ENCODE measurements at regions not wholly inside any gene's neighbourhood (a gene's known extent, or its start where the extent isn't known, plus 50 kb on each side); places are given as distances from the start of the nearest gene placed in this dataset.

DNA sequence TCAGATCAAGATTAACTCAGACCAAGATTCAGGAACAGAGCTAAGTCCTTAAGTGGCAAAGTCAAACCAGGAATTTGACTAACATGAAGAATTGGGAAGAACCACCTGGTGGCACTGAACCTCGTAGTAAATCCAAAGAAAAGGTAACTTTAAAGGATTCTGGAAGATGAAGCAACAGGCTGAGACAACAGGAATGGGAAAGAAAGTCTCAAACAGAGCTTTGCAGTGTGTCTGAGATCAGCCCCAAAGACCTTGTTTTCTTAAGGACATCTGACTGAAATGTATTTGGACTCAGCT, 126.1 kb downstream of the ASB9 start:
- H3K27ac ChIP-seq (replicated peaks in 1 of 4), result no peak overlapping the region
- H3K36me3 ChIP-seq, result no peaks in the 10 kb centered on the region
- H3K4me3 ChIP-seq, result no peak overlapping the region
- DNase-seq (ENCODE audit: extremely low spot score), result no peak
- WGBS, result 52% methylated on average over 1 of the region's 1 CpG
- no peak for TF ChIP-seq POLR2AphosphoS5 (IDR thresholded peaks at IDR 0.05)
- TF ChIP-seq, protein P1, sequence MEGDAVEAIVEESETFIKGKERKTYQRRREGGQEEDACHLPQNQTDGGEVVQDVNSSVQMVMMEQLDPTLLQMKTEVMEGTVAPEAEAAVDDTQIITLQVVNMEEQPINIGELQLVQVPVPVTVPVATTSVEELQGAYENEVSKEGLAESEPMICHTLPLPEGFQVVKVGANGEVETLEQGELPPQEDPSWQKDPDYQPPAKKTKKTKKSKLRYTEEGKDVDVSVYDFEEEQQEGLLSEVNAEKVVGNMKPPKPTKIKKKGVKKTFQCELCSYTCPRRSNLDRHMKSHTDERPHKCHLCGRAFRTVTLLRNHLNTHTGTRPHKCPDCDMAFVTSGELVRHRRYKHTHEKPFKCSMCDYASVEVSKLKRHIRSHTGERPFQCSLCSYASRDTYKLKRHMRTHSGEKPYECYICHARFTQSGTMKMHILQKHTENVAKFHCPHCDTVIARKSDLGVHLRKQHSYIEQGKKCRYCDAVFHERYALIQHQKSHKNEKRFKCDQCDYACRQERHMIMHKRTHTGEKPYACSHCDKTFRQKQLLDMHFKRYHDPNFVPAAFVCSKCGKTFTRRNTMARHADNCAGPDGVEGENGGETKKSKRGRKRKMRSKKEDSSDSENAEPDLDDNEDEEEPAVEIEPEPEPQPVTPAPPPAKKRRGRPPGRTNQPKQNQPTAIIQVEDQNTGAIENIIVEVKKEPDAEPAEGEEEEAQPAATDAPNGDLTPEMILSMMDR (IDR thresholded peaks at IDR 0.05), result no peak
- TF ChIP-seq POLR2A (IDR thresholded peaks at IDR 0.05; ENCODE audit: low read depth), result no peak
- TF ChIP-seq EP300 (IDR thresholded peaks at IDR 0.05), result no peak
- no peaks in the 10 kb centered on the region for H3K4me1 ChIP-seq
- no peaks in the 10 kb centered on the region for H3K9me3 ChIP-seq
- intact Hi-C loops (cut with DNase I), result loop anchor here (5.0 kb wide), 1 partner anchor 1091 kb away; no protein-coding TSS in a partner anchor
- no peaks in the 10 kb centered on the region for H3K27me3 ChIP-seq

DNA sequence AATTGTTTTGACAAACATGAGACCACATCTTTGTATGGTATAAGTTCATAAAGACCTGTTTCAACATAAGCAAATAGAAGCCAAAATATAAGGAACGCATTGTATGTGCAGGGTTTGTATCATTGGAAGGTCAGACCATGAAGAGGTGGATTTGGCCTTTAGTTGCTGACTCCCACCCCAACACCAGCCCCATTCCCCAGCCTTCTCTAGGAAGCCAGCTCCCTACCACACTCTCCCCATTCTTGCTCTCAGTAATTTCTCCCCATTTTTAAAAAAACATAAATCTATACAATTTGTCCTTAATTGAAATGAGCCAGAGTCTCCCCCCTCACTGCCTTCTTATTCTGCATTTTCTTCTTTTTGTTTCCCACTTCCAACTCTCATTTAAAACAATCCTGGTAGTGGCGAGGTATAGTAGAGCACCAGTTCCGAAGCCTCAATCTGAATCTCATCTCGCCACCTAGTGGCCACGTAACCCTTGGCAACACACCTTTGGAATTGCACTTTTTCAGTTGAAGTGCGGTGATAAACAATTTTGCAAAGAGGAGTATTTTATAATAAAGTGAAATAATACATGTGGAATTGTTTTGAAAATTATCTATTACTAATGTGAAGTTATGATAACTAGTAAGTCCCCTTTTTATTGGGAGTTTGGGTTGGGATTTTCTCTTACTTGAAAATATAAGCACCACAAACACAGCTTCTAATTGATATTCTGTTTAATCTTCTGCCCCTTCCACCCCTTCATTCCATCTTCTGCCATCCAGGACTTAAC, 126.6 kb downstream of the ASB9 start:
- no peak for DNase-seq (ENCODE audit: extremely low spot score)

DNA sequence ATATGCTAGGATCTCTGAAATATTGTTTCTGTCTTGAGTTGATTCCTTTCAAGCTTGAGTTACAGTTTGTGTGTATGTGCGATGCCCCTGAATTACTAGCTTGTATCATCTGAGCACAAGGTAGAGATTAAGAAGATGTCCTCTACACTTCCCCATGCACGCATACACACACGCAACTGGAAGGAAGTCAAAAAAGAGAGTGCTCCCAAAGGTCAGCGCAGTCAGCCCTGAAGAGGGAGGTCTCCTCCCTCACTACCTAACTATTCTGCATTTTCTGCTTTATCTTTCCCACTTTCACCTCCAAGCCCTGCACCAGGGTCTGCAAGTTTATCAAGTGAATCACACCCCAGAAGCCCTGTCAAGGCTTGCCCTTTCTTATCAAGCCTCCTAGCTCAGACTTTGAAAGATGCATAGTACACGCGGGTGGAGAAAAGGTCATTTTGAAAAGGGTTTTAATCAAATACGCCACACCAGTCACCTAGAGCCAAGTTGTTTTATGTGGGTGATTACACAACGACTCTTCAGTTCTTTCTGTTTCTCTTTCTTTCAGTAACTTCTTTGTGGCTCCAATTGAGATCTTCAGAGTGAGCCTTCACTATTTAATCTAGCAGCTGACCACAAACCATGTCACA, 127.7 kb downstream of the ASB9 start:
- Histone ChIP-seq H3K36me3 (no peaks in the 10 kb centered on the region), H3K4me1 (no peaks in the 10 kb centered on the region), H3K9me3 (no peaks in the 10 kb centered on the region), H3K27me3 (no peaks in the 10 kb centered on the region), H3K27ac (replicated peaks in 1 of 4) (no peak overlapping the region), H3K4me3 (no peak overlapping the region)
- no peak for TF ChIP-seq POLR2AphosphoS5 (IDR thresholded peaks at IDR 0.05)
- TF ChIP-seq POLR2A (IDR thresholded peaks at IDR 0.05; ENCODE audit: low read depth), result no peak
- no peak for TF ChIP-seq EP300 (IDR thresholded peaks at IDR 0.05)
- TF ChIP-seq, protein P1 (IDR thresholded peaks at IDR 0.05), result no peak
- intact Hi-C loops (cut with DNase I), result loop anchor here (5.0 kb wide), 1 partner anchor 1090 kb away; no protein-coding TSS in a partner anchor
- DNase-seq (ENCODE audit: extremely low spot score), result no peak
- 72% methylated on average over 8 of the region's 8 CpGs for WGBS

More for the DNA sequence above, 126.6 kb downstream of the ASB9 start:
- Histone ChIP-seq H3K4me1 (no peaks in the 10 kb centered on the region), H3K4me3 (no peak overlapping the region), H3K9me3 (no peaks in the 10 kb centered on the region), H3K27me3 (no peaks in the 10 kb centered on the region), H3K27ac (replicated peaks in 1 of 4) (no peak overlapping the region), H3K36me3 (no peaks in the 10 kb centered on the region)
- 17% methylated on average over 6 of the region's 6 CpGs for WGBS
- TF ChIP-seq, protein P1 (IDR thresholded peaks at IDR 0.05), result peak; percentile 54 to 65 (median 60)
- TF ChIP-seq POLR2AphosphoS5 (IDR thresholded peaks at IDR 0.05), result no peak
- intact Hi-C loops (cut with DNase I), result loop anchor here (5.0 kb wide), 1 partner anchor 1091 kb away; no protein-coding TSS in a partner anchor

DNA sequence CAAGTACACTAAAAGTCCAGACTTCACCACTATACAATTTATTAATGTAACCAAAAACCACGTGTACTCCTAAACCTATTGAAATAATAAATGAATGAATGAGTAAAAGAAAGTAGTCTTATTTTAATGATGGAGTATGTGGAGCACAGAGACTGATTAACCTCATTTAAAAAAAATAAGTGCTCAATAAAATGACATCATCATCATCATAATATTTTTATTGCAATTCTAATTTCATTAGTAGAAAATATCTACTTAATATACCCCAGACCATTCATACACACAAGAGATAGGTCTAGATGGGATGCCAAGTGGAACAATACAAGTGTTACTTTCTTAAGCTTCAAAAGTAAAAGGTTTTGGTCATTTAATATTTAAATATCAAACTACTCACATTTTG, 133.1 kb downstream of the ASB9 start:
- Histone ChIP-seq H3K27ac (replicated peaks in 1 of 4) (no peak overlapping the region), H3K9me3 (no peaks in the 10 kb centered on the region), H3K36me3 (no peaks in the 10 kb centered on the region), H3K27me3 (no peaks in the 10 kb centered on the region), H3K4me3 (no peak overlapping the region), H3K4me1 (no peaks in the 10 kb centered on the region)
- TF ChIP-seq, protein P1 (IDR thresholded peaks at IDR 0.05), result no peak
- TF ChIP-seq POLR2A (IDR thresholded peaks at IDR 0.05; ENCODE audit: low read depth), result no peak
- no peak for TF ChIP-seq POLR2AphosphoS5 (IDR thresholded peaks at IDR 0.05)
- no peak for TF ChIP-seq EP300 (IDR thresholded peaks at IDR 0.05)
- 42% methylated on average over 1 of the region's 1 CpG for WGBS
- DNase-seq (ENCODE audit: extremely low spot score), result no peak
- intact Hi-C loops (cut with DNase I), result no loop called here
